HL-60 (cell line): ENCODE measurements at regions not wholly inside any gene's neighbourhood (a gene's known extent, or its start where the extent isn't known, plus 50 kb on each side); places are given as distances from the start of the nearest gene placed in this dataset.

Source experiments
- CTCF ChIP-seq: IDR thresholded peaks from one replicate; pipeline ENCODE4 v1.5.1; 2011; ENCODE audit warnings: low read length, control low read depth, inconsistent platforms; ENCODE audit not compliant: insufficient read depth
- POLR2AphosphoS5 ChIP-seq: IDR thresholded peaks from 2 replicates; pipeline ENCODE4 v1.6.1; 2012; ENCODE audit warnings: low read depth
- REST ChIP-seq: IDR thresholded peaks from 2 replicates; pipeline ENCODE4 v1.6.1; 2012; ENCODE audit warnings: low read depth; ENCODE audit not compliant: insufficient replicate concordance

- TF ChIP-seq CTCF (no peak), REST (no peak), POLR2AphosphoS5 (no peak)
Observed at GRCh38 chr6:166738386-166739116, 111.5 kb upstream of the RPS6KA2 start.
